Liver (tissue), 8 donors: ENCODE measurements at regions not wholly inside any gene's neighbourhood (a gene's known extent, or its start where the extent isn't known, plus 50 kb on each side); places are given as distances from the start of the nearest gene placed in this dataset.

ENCODE experiments used
- DNase-seq: peaks from one replicate; pipeline ENCODE4 v3.0.0-alpha.2; 2017; ENCODE audit warnings: low spot score
- H3K27ac ChIP-seq, 2 donors: one replicate each; pipeline ENCODE4 v1.7.0; 2013; ENCODE audit warnings: inconsistent platforms in 2 of 2, low read length in 2 of 2, control low read depth in 1 of 2, low read depth in 1 of 2, mild to moderate bottlenecking in 1 of 2
- H3K27me3 ChIP-seq, 4 donors: one replicate each; pipeline versions ENCODE4 v1.6.1 to v1.7.0; 2013; ENCODE audit warnings: low read length in 3 of 4, inconsistent platforms in 1 of 4, mild to moderate bottlenecking in 1 of 4, moderate library complexity in 1 of 4; ENCODE audit not compliant: control insufficient read depth in 4 of 4, insufficient read depth in 4 of 4
- H3K36me3 ChIP-seq, 4 donors: one replicate each; pipeline versions ENCODE4 v1.6.1 to v1.7.0; 2013; ENCODE audit warnings: low read length in 3 of 4, mild to moderate bottlenecking in 3 of 4, low read depth in 1 of 4, moderate library complexity in 1 of 4; ENCODE audit not compliant: control insufficient read depth in 4 of 4, insufficient read depth in 3 of 4
- H3K4me1 ChIP-seq, 4 donors: one replicate each; pipeline versions ENCODE4 v1.6.1 to v1.7.0; 2013; ENCODE audit warnings: low read length in 3 of 4, mild to moderate bottlenecking in 3 of 4, moderate library complexity in 1 of 4; ENCODE audit not compliant: control insufficient read depth in 4 of 4, insufficient read depth in 4 of 4
- H3K4me3 ChIP-seq, 3 donors: one replicate each; pipeline versions ENCODE4 v1.6.1 to v1.7.0; 2013; ENCODE audit warnings: low read length in 3 of 3, control low read depth in 1 of 3, low read depth in 1 of 3, mild to moderate bottlenecking in 1 of 3
- H3K9ac ChIP-seq, 2 donors: one replicate each; pipeline ENCODE4 v1.7.0; 2013; ENCODE audit warnings: low read length in 2 of 2, mild to moderate bottlenecking in 2 of 2, moderate library complexity in 2 of 2, control low read depth in 1 of 2, low read depth in 1 of 2
- H3K9me3 ChIP-seq, 4 donors: one replicate each; pipeline versions ENCODE4 v1.6.1 to v1.7.0; 2013; ENCODE audit warnings: low read length in 3 of 4; ENCODE audit not compliant: control insufficient read depth in 4 of 4
- EGR1 ChIP-seq, 2 donors: IDR thresholded peaks; 2 replicates each; pipeline ENCODE4 v1.6.1; 2016 to 2018; ENCODE audit warnings: antibody characterized with exemption in 2 of 2, low read depth in 2 of 2
- FOXA1 ChIP-seq: IDR thresholded peaks from 2 replicates; pipeline ENCODE4 v1.6.1; 2016; ENCODE audit warnings: antibody characterized with exemption
- HNF4A ChIP-seq, 2 donors: conservative IDR thresholded peaks; 2 replicates each; pipeline ENCODE4 v1.6.1; 2016; ENCODE audit warnings: antibody characterized with exemption in 2 of 2, mild to moderate bottlenecking in 2 of 2
- HNF4G ChIP-seq: IDR thresholded peaks from 2 replicates; pipeline ENCODE4 v1.6.1; 2016; ENCODE audit warnings: antibody characterized with exemption
- JUND ChIP-seq, 2 donors: IDR thresholded peaks; 2 replicates each; pipeline ENCODE4 v1.6.1; 2016; ENCODE audit warnings: antibody characterized with exemption in 2 of 2
- NR2F2 ChIP-seq: IDR thresholded peaks from 2 replicates; pipeline ENCODE4 v1.6.1; 2016; ENCODE audit warnings: antibody characterized with exemption
- RAD21 ChIP-seq, 2 donors: IDR thresholded peaks; 2 replicates each; pipeline ENCODE4 v1.6.1; 2016; ENCODE audit warnings: antibody characterized with exemption in 2 of 2, mild to moderate bottlenecking in 2 of 2
- RXRA ChIP-seq, 2 donors: IDR thresholded peaks; 2 replicates each; pipeline ENCODE4 v1.6.1; 2017 to 2018; ENCODE audit warnings: antibody characterized with exemption in 2 of 2, mild to moderate bottlenecking in 1 of 2
- SP1 ChIP-seq: IDR thresholded peaks from 2 replicates; pipeline ENCODE4 v1.6.1; 2018; ENCODE audit warnings: antibody characterized with exemption, mild to moderate bottlenecking
- TAF1 ChIP-seq: conservative IDR thresholded peaks from 2 replicates; pipeline ENCODE4 v1.6.1; 2016; ENCODE audit warnings: antibody characterized with exemption, mild to moderate bottlenecking
- YY1 ChIP-seq: IDR thresholded peaks from 2 replicates; pipeline ENCODE4 v1.6.1; 2016; ENCODE audit warnings: antibody characterized with exemption, mild to moderate bottlenecking
- ZBTB33 ChIP-seq: IDR thresholded peaks from 2 replicates; pipeline ENCODE4 v1.6.1; 2016; ENCODE audit warnings: antibody characterized with exemption
- WGBS: extraction: QIAGEN DNeasy Blood & Tissue Kit; methylation state at CpG from one replicate; pipeline ENCODE4 v1.1.7; 2013; 5-methylcytosine and 5-hydroxymethylcytosine counted together
- TF ChIP-seq, protein P1 (sequence below): IDR thresholded peaks from 2 replicates; pipeline ENCODE4 v1.6.1; 2016; ENCODE audit warnings: antibody characterized with exemption
- TF ChIP-seq, protein P2 (sequence below): IDR thresholded peaks from 2 replicates; pipeline ENCODE4 v1.6.1; 2016; ENCODE audit warnings: antibody characterized with exemption, mild to moderate bottlenecking
- TF ChIP-seq, protein P3 (sequence below): fragments of 150-350 bp; IDR thresholded peaks from 2 replicates; pipeline ENCODE4 v1.5.1; 2017; ENCODE audit warnings: improper control_type of control experiment, low read depth, low read length; ENCODE audit not compliant: missing input control
- TF ChIP-seq, protein P4 (sequence below): IDR thresholded peaks from 2 replicates; pipeline ENCODE4 v1.6.1; 2016; ENCODE audit warnings: antibody characterized with exemption
- donor health status: healthy.
- donor health status: healthy.
- donor health status: healthy.
- donor health status: healthy.
- donor health status: healthy.

GRCh38 chr5:75831561-75831960, 114.3 kb upstream of the POC5 start:
- Histone ChIP-seq H3K9ac (no peak overlapping the region), H3K9me3 (no peaks in the 10 kb centered on the region), H3K4me1 (no peaks in the 10 kb centered on the region), H3K27me3 (no peaks in the 10 kb centered on the region), H3K36me3 (no peaks in the 10 kb centered on the region), H3K27ac (no peak overlapping the region), H3K4me3 (no peak overlapping the region)
- WGBS = 88% methylated on average over 11 of the region's 11 CpGs
- no peak for TF ChIP-seq YY1
- TF ChIP-seq RXRA (IDR thresholded peaks at IDR 0.05) = no peak
- TF ChIP-seq, protein P1, sequence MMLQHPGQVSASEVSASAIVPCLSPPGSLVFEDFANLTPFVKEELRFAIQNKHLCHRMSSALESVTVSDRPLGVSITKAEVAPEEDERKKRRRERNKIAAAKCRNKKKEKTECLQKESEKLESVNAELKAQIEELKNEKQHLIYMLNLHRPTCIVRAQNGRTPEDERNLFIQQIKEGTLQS = no peak
- TF ChIP-seq, protein P2, sequence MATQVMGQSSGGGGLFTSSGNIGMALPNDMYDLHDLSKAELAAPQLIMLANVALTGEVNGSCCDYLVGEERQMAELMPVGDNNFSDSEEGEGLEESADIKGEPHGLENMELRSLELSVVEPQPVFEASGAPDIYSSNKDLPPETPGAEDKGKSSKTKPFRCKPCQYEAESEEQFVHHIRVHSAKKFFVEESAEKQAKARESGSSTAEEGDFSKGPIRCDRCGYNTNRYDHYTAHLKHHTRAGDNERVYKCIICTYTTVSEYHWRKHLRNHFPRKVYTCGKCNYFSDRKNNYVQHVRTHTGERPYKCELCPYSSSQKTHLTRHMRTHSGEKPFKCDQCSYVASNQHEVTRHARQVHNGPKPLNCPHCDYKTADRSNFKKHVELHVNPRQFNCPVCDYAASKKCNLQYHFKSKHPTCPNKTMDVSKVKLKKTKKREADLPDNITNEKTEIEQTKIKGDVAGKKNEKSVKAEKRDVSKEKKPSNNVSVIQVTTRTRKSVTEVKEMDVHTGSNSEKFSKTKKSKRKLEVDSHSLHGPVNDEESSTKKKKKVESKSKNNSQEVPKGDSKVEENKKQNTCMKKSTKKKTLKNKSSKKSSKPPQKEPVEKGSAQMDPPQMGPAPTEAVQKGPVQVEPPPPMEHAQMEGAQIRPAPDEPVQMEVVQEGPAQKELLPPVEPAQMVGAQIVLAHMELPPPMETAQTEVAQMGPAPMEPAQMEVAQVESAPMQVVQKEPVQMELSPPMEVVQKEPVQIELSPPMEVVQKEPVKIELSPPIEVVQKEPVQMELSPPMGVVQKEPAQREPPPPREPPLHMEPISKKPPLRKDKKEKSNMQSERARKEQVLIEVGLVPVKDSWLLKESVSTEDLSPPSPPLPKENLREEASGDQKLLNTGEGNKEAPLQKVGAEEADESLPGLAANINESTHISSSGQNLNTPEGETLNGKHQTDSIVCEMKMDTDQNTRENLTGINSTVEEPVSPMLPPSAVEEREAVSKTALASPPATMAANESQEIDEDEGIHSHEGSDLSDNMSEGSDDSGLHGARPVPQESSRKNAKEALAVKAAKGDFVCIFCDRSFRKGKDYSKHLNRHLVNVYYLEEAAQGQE = no peak
- TF ChIP-seq FOXA1 = no peak
- TF ChIP-seq RAD21 (IDR thresholded peaks at IDR 0.05) = no peak
- no peak for DNase-seq

DNA sequence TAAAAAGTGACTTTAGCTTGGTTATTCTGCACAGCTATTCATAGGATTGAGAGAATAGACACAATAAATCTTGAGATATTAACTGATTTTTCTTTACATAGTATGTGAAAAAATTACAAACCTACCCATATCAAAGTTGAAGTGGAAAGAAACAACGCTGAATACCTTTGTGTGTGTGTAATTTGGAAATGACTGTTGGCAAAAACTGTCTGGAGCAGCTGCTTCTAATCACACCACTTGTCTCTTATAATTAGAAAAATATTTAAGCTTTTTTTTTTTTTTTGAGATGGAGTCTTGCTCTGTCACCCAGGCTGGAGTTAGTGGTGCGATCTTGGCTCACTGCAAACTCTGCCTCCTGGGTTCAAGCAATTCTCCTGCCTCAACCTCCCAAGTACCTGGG, 110.8 kb upstream of the POC5 start:
- DNase-seq = no peak
- no peak overlapping the region for H3K27ac ChIP-seq
- H3K4me3 ChIP-seq = no peak overlapping the region
- WGBS = 83% methylated on average over 2 of the region's 2 CpGs
- H3K9me3 ChIP-seq = no peaks in the 10 kb centered on the region
- H3K4me1 ChIP-seq = no peaks in the 10 kb centered on the region
- H3K9ac ChIP-seq = no peak overlapping the region
- TF ChIP-seq, protein P3, sequence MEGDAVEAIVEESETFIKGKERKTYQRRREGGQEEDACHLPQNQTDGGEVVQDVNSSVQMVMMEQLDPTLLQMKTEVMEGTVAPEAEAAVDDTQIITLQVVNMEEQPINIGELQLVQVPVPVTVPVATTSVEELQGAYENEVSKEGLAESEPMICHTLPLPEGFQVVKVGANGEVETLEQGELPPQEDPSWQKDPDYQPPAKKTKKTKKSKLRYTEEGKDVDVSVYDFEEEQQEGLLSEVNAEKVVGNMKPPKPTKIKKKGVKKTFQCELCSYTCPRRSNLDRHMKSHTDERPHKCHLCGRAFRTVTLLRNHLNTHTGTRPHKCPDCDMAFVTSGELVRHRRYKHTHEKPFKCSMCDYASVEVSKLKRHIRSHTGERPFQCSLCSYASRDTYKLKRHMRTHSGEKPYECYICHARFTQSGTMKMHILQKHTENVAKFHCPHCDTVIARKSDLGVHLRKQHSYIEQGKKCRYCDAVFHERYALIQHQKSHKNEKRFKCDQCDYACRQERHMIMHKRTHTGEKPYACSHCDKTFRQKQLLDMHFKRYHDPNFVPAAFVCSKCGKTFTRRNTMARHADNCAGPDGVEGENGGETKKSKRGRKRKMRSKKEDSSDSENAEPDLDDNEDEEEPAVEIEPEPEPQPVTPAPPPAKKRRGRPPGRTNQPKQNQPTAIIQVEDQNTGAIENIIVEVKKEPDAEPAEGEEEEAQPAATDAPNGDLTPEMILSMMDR = no peak
- no peak for TF ChIP-seq ZBTB33
- no peaks in the 10 kb centered on the region for H3K27me3 ChIP-seq
- H3K36me3 ChIP-seq = no peaks in the 10 kb centered on the region

DNA sequence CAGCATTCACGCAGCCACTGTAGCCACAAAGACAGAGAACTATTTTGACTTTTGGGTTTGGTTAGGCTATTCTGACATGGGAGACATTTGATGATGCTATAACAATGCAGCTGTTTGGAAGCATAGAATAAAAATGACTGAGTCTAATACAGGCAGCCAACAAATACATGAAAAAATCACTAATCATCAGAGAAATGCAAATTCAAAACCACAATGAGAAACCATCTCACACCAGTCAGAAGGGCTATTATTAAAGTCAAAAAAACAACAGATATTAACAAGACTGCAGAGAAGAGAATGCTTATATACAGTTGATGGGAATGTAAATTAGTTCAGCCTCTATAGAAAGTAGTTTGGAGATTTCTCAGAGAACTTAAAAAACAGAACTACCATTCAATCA, 107.1 kb upstream of the POC5 start:
- Histone ChIP-seq H3K4me3 (no peak overlapping the region), H3K9ac (no peak overlapping the region), H3K4me1 (no peaks in the 10 kb centered on the region), H3K9me3 (no peaks in the 10 kb centered on the region), H3K36me3 (no peaks in the 10 kb centered on the region), H3K27me3 (no peaks in the 10 kb centered on the region), H3K27ac (no peak overlapping the region)
- DNase-seq = no peak
- WGBS = 84% methylated on average over 1 of the region's 1 CpG
- TF ChIP-seq JUND (IDR thresholded peaks at IDR 0.05) = no peak
- TF ChIP-seq EGR1 (IDR thresholded peaks at IDR 0.05; ENCODE audit: low read depth in 2 of 2) = no peak
- TF ChIP-seq HNF4G = no peak
- TF ChIP-seq NR2F2 = no peak
- TF ChIP-seq, protein P4, sequence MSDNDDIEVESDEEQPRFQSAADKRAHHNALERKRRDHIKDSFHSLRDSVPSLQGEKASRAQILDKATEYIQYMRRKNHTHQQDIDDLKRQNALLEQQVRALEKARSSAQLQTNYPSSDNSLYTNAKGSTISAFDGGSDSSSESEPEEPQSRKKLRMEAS = no peak
- no peak for TF ChIP-seq YY1
- no peak for TF ChIP-seq SP1
- TF ChIP-seq RAD21 (IDR thresholded peaks at IDR 0.05) = no peak
- no peak for TF ChIP-seq RXRA (IDR thresholded peaks at IDR 0.05)
- TF ChIP-seq HNF4A (conservative IDR thresholded peaks at IDR 0.05) = no peak
- TF ChIP-seq TAF1 = no peak
- no peak for TF ChIP-seq ZBTB33
- TF ChIP-seq FOXA1 = no peak
